Loucy (cell line): ENCODE measurements at regions not wholly inside any gene's neighbourhood (a gene's known extent, or its start where the extent isn't known, plus 50 kb on each side); places are given as distances from the start of the nearest gene placed in this dataset.

Experiments used
- H2AFZ ChIP-seq: fragments of 200-600 bp; sonication (generic); 2 replicates; pipeline ENCODE4 v1.6.0; 2016; ENCODE audit warnings: antibody characterized with exemption, mild to moderate bottlenecking, low read length, moderate library complexity
- H3F3A ChIP-seq: fragments of 200-600 bp; 2 replicates; pipeline ENCODE4 v1.6.0; 2016; ENCODE audit warnings: antibody characterized with exemption, low read depth, mild to moderate bottlenecking
- H3K27me3 ChIP-seq: fragments of 200-600 bp; sonication (generic); 2 replicates; pipeline ENCODE4 v1.6.1; 2014; ENCODE audit warnings: low read length, mild to moderate bottlenecking; ENCODE audit not compliant: insufficient read depth, poor library complexity, severe bottlenecking
- H3K36me3 ChIP-seq: fragments of 200-600 bp; sonication (generic); 2 replicates; pipeline ENCODE4 v1.6.1; 2016; ENCODE audit warnings: low read length; ENCODE audit not compliant: insufficient read depth
- H3K4me1 ChIP-seq: fragments of 200-600 bp; sonication (generic); 2 replicates; pipeline ENCODE4 v1.5.1; 2014; ENCODE audit warnings: low read length, mild to moderate bottlenecking; ENCODE audit not compliant: insufficient read depth, poor library complexity, severe bottlenecking
- H3K4me2 ChIP-seq: fragments of 200-600 bp; sonication (generic); 2 replicates; pipeline ENCODE4 v1.6.0; 2014; ENCODE audit warnings: antibody characterized with exemption, low read length, low read depth, mild to moderate bottlenecking; ENCODE audit not compliant: poor library complexity, severe bottlenecking
- H3K4me3 ChIP-seq: fragments of 200-600 bp; sonication (generic); 2 replicates; pipeline ENCODE4 v1.5.1; 2014; ENCODE audit warnings: low read length, mild to moderate bottlenecking, mixed read lengths; ENCODE audit not compliant: poor library complexity, severe bottlenecking
- H3K79me2 ChIP-seq: fragments of 200-600 bp; sonication (generic); 2 replicates; pipeline ENCODE4 v1.6.1; 2014; ENCODE audit warnings: low read length; ENCODE audit not compliant: insufficient read depth
- H3K9ac ChIP-seq: fragments of 200-600 bp; sonication (generic); 2 replicates; pipeline ENCODE4 v1.6.0; 2014; ENCODE audit warnings: mild to moderate bottlenecking, low read depth, low read length, moderate library complexity; ENCODE audit not compliant: poor library complexity, severe bottlenecking
- H3K9me2 ChIP-seq: fragments of 200-600 bp; sonication (generic); replicated peaks from 2 replicates; pipeline ENCODE4 v1.6.1; 2016; ENCODE audit warnings: low read depth, low read length, mixed read lengths
- H3K9me3 ChIP-seq: fragments of 200-600 bp; sonication (generic); 2 replicates; pipeline ENCODE4 v1.6.1; 2014; ENCODE audit warnings: mild to moderate bottlenecking, antibody characterized with exemption, low read length, low read depth; ENCODE audit not compliant: insufficient read depth
- H4K20me1 ChIP-seq: fragments of 200-600 bp; sonication (generic); 2 replicates; pipeline ENCODE4 v1.6.0; 2014; ENCODE audit warnings: antibody characterized with exemption, low read length, mild to moderate bottlenecking; ENCODE audit not compliant: insufficient read depth, poor library complexity, severe bottlenecking
- CTCF ChIP-seq: fragments of 200-600 bp; sonication (generic); conservative IDR thresholded peaks from 2 replicates; pipeline ENCODE4 v1.5.1; 2014; ENCODE audit warnings: mild to moderate bottlenecking, antibody characterized with exemption, low read length
- EZH2phosphoT487 ChIP-seq: fragments of 200-600 bp; IDR thresholded peaks from 2 replicates; pipeline ENCODE4 v1.6.1; 2018; ENCODE audit warnings: antibody characterized with exemption, mild to moderate bottlenecking, moderate library complexity, borderline replicate concordance

GRCh38 chr15:62497356-62497755 lies 332.3 kb upstream of the C2CD4B start:
- no peaks in the 10 kb centered on the region for H3K9me2 ChIP-seq
- H3K36me3 ChIP-seq = no peaks in the 10 kb centered on the region
- H3K9ac ChIP-seq = no peak overlapping the region
- no peaks in the 10 kb centered on the region for H3K4me1 ChIP-seq
- no peaks in the 10 kb centered on the region for H3K79me2 ChIP-seq
- no peaks in the 10 kb centered on the region for H3K27me3 ChIP-seq
- TF ChIP-seq EZH2phosphoT487 (no peak), CTCF (no peak)
- no peaks in the 10 kb centered on the region for H4K20me1 ChIP-seq
- H2AFZ ChIP-seq = no peak overlapping the region
- no peak overlapping the region for H3K4me2 ChIP-seq
- H3F3A ChIP-seq = no peaks in the 10 kb centered on the region
- no peaks in the 10 kb centered on the region for H3K9me3 ChIP-seq
- no peak overlapping the region for H3K4me3 ChIP-seq

- Histone ChIP-seq H3K4me2 (no peak overlapping the region), H3K27me3 (no peaks in the 10 kb centered on the region), H3K79me2 (no peaks in the 10 kb centered on the region), H4K20me1 (no peaks in the 10 kb centered on the region), H3F3A (no peaks in the 10 kb centered on the region), H3K9me3 (no peaks in the 10 kb centered on the region), H3K9me2 (no peaks in the 10 kb centered on the region), H3K4me1 (no peaks in the 10 kb centered on the region), H3K9ac (no peak overlapping the region), H3K4me3 (no peak overlapping the region), H2AFZ (no peak overlapping the region), H3K36me3 (no peaks in the 10 kb centered on the region)
- TF ChIP-seq EZH2phosphoT487 (no peak), CTCF (no peak)
Measured at GRCh38 chr15:62498278-62498677, 333.2 kb upstream of the C2CD4B start.

- Histone ChIP-seq H3K9me2 (no peaks in the 10 kb centered on the region), H3K79me2 (no peaks in the 10 kb centered on the region), H3K4me3 (no peak overlapping the region), H3K4me2 (no peak overlapping the region), H3K36me3 (no peaks in the 10 kb centered on the region), H2AFZ (no peak overlapping the region), H3K9ac (no peak overlapping the region), H3K27me3 (no peaks in the 10 kb centered on the region), H3K4me1 (no peaks in the 10 kb centered on the region), H3K9me3 (no peaks in the 10 kb centered on the region), H4K20me1 (no peaks in the 10 kb centered on the region), H3F3A (no peaks in the 10 kb centered on the region)
- no peak for TF ChIP-seq EZH2phosphoT487
- no peak for TF ChIP-seq CTCF
Measured at GRCh38 chr15:62498712-62499111, 333.6 kb upstream of the C2CD4B start.
